Suprapubic skin (tissue), 3 donors: ENCODE measurements at regions not wholly inside any gene's neighbourhood (a gene's known extent, or its start where the extent isn't known, plus 50 kb on each side); places are given as distances from the start of the nearest gene placed in this dataset.

Source experiments
- CTCF ChIP-seq, 2 donors: fragments of 200-600 bp in 1 of 2; fragments of 450-650 bp in 1 of 2; sonication (generic) in 1 of 2; IDR thresholded peaks; one replicate each; pipeline ENCODE4 v1.5.1; 2016 to 2019; ENCODE audit warnings: antibody characterized with exemption in 2 of 2, mild to moderate bottlenecking in 1 of 2, moderate library complexity in 1 of 2
- EP300 ChIP-seq: sonication (generic); formaldehyde crosslinking; IDR thresholded peaks from one replicate; pipeline ENCODE4 v1.6.1; 2017; ENCODE audit warnings: antibody characterized with exemption

GRCh38 chr11:97702951-97703350 is 1313.1 kb downstream of the JRKL start:
- TF ChIP-seq CTCF (IDR thresholded peaks at IDR 0.05) (no peak), EP300 (no peak)
